ENCODE measurements at regions not wholly inside any gene's neighbourhood (a gene's known extent, or its start where the extent isn't known, plus 50 kb on each side); places are given as distances from the start of the nearest gene placed in this dataset.

- no peak for DNase-seq
Observed at GRCh38 chr7:21099432-21099831, 312.7 kb upstream of the SP8 start.

GRCh38 chr7:21099955-21100354 is 313.3 kb upstream of the SP8 start:
- no peak for DNase-seq

GRCh38 chr7:21101541-21101940 is 314.9 kb upstream of the SP8 start:
- DNase-seq: no peak

GRCh38 chr7:21103426-21104123 is 316.9 kb upstream of the SP8 start:
- DNase-seq: no peak

- DNase-seq: no peak
Observed at GRCh38 chr7:21104124-21104500, 317.4 kb upstream of the SP8 start.

GRCh38 chr7:21106296-21106732 is 319.6 kb upstream of the SP8 start:
- no peak for DNase-seq

- no peak for DNase-seq
Observed at GRCh38 chr7:21107101-21107500, 320.4 kb upstream of the SP8 start.

GRCh38 chr7:21108182-21108581 is 319.7 kb upstream of the SP4 start:
- DNase-seq: no peak

GRCh38 chr7:21113609-21114415 is 314.1 kb upstream of the SP4 start:
- no peak for DNase-seq

- DNase-seq: no peak
Observed at GRCh38 chr7:21123586-21123985, 304.3 kb upstream of the SP4 start.

GRCh38 chr7:21125297-21125696 is 302.6 kb upstream of the SP4 start:
- no peak for DNase-seq

GRCh38 chr7:21128062-21128817 is 299.6 kb upstream of the SP4 start:
- DNase-seq: no peak

- DNase-seq: no peak
Observed at GRCh38 chr7:21131897-21132296, 296.0 kb upstream of the SP4 start.

GRCh38 chr7:21134631-21135030 is 293.3 kb upstream of the SP4 start:
- no peak for DNase-seq

- no peak for DNase-seq
Observed at GRCh38 chr7:21135437-21135836, 292.4 kb upstream of the SP4 start.

GRCh38 chr7:21137640-21138039 is 290.2 kb upstream of the SP4 start:
- DNase-seq: no peak

GRCh38 chr7:21140622-21141021 is 287.3 kb upstream of the SP4 start:
- no peak for DNase-seq

GRCh38 chr7:21141476-21141875 is 286.4 kb upstream of the SP4 start:
- no peak for DNase-seq

- no peak for DNase-seq
Observed at GRCh38 chr7:21142081-21142480, 285.8 kb upstream of the SP4 start.

GRCh38 chr7:21146642-21147423 is 281.1 kb upstream of the SP4 start:
- no peak for DNase-seq

- DNase-seq: no peak
Observed at GRCh38 chr7:21149809-21150208, 278.1 kb upstream of the SP4 start.

- DNase-seq: no peak
Observed at GRCh38 chr7:21154614-21155013, 273.3 kb upstream of the SP4 start.

- no peak for DNase-seq
Observed at GRCh38 chr7:21159506-21159905, 268.4 kb upstream of the SP4 start.
